HG03521 (cell line): ENCODE measurements at regions not wholly inside any gene's neighbourhood (a gene's known extent, or its start where the extent isn't known, plus 50 kb on each side); places are given as distances from the start of the nearest gene placed in this dataset.

Experiments used
- ATAC-seq: cut with Tn5 transposase; IDR thresholded peaks from one replicate; pipeline ENCODE4 v1.9.1; 2021; ENCODE audit warnings: mild to moderate bottlenecking, moderate library complexity; ENCODE audit not compliant: unreplicated experiment

DNA sequence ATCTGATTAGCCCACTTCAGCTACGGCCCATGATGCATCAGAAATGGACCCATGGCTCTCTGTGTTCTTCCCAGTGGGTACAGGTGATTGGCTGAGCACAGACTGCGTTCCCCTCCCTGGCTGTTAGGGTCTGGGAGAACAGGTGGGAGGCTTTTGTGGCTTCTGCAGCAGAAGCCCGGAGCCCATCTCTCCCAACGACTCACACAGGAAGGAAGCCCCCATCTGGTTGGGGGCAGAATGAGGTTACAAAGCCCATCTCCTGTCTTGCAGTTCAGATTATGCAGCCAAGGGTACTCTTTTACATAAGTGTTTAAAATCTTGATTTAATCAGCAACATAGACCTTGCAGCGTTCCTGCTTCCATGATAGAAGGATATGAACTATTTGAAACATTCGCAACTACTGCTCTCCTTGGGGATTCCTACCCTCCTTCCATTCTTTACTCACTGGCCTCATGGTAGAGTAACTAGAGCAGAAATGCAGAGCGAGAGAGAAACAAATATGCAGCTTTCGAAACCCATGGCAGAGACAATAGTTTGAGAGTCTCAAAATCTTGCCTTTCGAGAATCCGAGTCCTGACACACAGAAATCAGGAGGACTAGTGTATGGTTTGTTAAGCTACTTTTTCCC lies 291.3 kb downstream of the TLE3 start:
- ATAC-seq = no peak

DNA sequence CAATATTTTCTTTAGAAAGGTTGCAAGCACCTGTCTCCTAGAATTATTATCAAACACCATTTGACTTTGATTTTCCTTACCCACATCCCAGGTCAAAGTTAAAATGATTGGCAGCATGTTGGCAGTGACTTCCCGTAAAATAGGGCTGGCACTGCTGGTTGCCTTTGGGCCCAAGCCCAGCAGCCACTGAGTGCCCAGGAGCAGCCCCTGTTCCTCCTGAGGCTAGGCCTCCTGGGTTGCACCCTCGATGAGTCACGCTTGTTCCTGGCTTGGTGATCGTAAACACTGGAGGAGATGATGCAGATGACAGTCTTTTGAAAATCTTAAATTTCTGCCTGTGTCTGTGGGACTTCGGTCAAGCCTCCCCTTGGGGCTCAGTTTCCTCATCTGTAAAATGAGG lies 290.0 kb downstream of the TLE3 start:
- ATAC-seq = no peak

DNA sequence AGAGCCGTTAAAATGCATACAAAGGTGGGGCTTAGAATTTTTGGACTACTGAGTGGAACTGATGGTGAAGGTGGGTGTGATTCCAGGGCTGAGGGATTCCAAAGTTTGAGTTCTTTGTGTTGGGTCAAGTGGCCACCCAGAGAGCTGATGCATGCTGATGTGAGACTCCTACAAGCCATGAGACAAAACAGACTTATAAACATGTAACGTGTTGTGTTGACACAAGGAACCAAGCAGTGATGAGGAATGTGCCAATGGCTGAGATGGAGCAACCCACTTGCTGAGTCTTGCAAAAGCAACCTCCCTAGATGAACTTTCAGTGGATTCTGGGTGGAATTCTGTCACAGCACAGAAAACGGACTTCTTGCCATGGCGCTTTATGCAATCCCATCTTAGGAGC lies 289.0 kb downstream of the TLE3 start:
- ATAC-seq = no peak

DNA sequence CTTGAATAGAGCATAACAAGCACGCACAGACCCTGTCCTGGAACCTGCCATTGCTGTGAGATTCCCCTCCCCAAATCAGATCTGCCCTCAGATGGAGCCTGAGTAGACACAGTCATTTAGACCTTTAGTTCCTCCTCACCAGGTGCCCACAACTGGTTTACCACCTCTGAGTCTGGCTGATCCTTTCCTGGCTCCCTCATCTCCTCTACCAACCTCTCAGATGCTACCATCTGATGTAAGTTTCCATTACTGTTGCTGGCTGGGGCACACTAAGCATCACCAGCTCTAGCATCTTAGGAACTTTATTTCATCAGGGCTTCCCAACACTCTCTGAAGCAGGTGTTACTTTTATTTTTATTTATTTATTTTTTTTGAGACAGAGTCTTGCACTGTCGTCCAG lies 288.3 kb downstream of the TLE3 start:
- no peak for ATAC-seq

DNA sequence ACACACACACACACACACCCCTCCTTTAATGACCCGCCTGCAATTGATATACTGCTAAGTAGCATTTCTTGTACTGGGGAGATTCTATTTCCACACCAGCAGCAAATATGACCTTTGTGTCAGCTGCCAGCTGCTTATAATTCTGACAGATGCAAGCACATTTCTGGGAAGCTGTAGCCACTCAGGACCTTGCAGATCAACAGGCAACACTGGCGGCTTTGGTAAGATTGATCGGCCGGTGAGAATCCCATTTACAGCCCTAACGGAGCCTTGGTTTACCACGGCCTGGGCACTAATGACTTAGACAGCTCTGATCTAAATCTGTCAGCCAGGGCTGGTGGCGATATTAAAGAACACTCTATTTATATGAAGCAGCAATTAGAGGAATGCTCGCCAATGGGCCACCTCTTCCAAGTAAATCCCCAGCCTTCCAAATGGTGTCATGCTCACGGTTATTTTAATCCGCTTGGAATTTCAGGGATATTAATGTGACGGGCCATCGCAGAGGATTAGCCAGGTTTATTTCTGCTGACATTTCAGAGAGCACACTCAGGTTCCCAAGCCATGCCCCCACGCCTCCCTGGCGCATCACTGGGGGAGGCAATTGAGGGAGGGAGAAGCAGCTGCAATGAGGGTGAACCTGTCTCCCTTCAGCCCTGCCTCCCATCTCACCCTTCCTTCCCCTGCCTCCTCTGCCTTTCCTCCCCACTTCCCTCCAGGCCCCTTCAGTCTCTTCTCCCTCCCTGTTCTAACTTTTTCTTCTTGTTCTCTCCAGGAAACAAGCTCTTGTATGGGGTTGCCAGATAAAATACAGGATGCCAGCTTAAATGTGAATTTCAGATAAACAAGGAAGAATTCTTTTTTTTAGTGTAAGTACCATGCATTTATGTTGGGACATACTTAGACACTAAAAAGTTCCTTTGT lies 287.0 kb downstream of the TLE3 start:
- ATAC-seq = no peak

DNA sequence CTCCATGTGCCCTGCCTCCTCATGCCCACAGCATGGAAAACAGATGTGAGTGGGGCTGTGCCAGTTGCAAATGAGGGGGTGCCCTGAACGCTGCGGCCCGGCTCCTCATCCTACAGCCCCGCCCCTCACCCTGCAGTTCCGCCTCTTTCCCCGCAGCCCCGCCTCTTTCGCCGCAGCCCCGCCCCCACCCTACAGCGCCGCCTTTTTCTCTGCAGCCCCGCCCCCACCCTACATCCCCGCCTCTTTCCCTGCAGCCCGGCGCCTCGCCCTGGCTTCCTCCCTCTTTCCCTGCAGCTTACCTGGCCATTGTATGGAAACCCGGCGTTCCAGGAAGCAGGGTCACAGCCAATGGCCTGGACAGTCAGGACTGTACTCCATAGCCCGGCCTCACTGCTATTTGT lies 284.9 kb downstream of the TLE3 start:
- ATAC-seq = no peak

DNA sequence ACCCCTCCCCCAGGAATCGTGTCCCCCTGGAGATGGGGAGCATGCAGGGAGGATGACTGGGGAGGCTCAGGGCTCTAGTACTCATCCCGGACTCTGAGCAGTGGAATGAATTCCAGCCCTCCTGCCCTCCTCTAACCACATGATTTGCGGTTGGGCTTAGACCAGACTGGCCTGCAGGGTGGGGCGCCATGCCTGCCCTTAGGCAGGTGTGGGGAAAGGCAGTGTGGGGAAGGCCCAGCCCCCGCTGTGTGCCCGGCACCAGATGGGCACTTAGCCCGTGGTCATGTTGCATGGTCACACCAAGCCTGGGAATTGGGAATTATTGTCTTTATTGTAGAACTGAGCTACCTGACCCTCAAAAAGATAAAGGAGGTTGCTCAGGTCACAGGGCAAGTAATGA lies 283.8 kb downstream of the TLE3 start:
- no peak for ATAC-seq

DNA sequence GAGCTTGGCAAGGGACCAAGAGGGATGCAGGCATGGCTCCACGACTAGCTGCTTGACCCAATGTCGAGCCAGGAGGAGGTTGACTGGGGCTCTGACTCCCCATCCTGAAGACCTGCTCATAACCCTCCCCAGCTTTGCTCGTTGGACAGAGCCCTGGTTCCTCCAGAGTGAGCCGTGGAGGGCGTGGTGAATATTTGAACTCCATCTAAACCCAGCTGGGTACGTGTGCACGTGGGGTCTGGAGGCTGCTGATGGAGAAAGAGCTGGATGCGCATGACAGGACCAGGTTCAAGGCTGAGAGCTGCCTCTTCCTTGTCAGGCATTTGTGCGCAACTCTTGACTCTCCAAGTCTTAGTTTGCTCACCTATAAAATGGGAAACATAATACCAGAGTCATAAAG lies 282.8 kb downstream of the TLE3 start:
- no peak for ATAC-seq

DNA sequence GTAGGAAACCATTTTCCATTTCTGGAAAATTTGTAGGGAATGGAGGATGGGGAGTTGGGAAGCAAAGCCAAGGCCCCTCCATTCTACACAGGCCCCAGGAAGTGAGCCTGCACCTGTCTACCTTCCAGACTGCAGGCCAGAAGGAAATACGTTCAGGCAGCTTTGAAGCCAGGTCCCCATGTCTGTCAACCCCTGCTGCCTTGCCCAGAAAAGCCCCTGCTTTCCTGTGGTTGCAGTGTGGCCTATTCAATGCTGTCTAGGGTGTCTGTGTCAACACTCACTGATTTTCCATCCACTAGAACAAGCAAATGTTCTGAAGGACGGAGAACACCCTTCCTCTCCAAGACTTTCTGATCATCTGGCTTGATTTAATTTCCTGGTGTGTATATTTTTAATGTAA lies 281.9 kb downstream of the TLE3 start:
- no peak for ATAC-seq

DNA sequence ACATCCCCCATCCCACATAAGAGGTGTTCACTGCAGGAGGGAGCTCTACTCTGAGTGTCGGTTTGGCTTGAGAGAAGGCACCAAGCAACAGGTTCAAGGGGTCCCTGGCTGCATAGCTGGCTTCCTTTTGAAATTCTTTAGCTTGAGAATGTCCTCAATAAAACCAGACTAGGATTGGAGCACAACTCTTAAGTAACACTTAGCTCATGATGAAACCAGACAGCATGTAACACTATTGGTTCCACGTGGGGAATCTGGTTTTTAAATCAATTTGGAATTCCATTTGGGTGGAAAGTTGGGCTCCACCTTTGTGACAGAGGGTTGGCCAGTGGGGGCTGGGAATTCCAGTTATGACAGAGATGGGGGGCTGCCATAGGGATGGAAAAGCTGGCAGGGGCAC lies 281.2 kb downstream of the TLE3 start:
- ATAC-seq = no peak

DNA sequence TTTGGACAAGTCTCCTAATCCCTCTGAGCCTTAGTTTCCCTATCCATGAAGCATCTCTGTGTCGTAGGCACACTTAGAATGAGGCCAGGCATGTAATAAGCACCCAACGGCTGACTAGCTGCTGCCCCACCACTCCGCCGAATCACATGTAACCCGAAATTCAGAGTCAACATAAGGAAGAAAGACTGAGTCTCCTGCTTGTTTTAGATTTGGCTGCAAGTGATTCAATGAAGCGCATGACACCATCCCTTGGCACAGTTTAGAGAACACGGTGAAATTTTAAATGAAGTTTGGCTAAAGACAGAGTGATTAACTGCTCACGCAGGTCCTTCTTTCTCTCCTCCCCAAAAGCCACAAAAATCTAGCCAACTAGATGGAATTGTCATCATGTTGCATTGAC lies 279.2 kb downstream of the TLE3 start:
- no peak for ATAC-seq

DNA sequence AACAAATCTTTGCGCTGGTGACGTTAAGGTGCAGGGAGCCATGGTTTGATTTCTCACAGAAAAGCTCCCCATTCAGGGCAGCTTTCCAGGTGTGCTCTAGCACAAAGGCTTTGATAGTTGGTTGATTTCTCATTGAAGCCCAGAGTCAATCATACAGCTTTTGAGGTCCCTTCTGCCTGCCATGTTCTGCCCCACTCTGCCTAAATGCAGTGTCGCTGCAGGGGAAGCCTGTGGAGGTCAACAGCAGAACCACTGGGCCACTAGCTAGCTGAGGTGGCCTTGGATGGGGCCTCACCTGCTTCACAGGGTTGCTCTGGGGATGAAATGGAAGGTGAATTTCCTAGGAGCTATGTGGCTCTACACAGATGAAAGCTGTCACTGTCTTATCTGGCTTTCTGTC lies 278.3 kb downstream of the TLE3 start:
- ATAC-seq = no peak

DNA sequence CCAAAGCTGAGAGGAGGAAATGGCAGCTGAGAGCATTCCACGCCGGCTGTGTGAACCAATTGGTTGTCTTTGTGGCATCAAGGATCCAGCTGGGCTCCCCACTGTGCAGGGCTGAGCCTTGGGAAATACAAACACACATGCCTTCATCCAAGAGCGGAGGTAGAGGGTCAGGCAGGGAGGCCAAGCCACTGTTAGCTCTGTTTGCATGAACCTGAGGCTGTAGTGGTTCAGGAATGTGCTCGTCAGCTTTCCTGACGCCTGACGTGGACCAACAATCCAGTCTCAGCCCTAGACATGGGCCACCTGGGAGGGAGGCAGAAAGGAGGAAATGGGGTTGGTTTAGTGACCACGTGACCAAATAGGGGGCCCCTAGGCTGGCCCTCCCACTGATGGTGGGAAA lies 276.9 kb downstream of the TLE3 start:
- no peak for ATAC-seq

DNA sequence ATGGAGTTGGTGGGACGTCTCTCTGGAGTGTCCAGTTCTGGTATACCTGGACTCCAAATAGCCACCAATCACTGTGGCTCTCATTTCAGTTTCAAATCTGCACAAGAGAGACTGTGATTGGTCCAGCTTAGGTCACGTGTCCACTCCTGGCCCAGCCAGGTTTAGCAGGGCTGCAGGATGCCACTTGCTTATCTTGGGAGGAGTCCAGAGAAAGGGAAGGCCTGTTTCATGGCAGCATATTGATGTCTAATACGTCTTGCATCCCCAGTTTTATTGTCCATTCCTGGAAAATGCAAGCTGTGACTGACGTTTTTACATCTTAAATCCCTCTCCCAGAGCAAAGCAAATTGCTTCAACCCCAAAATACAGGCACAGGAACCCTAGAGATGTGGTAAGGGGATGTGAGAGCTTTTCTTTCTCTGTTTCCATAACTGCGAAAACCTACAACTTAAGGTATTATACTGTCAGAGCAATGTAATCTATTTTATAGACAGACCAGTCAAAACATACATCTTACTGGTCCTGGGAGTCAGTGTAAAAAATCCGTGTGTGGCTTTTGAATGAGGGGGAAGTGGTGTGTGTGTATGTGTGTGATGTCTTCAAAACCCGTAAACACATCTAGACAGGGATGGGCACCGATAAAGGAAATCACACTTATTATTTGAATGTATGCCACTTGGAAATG lies 274.4 kb downstream of the TLE3 start:
- ATAC-seq = no peak

DNA sequence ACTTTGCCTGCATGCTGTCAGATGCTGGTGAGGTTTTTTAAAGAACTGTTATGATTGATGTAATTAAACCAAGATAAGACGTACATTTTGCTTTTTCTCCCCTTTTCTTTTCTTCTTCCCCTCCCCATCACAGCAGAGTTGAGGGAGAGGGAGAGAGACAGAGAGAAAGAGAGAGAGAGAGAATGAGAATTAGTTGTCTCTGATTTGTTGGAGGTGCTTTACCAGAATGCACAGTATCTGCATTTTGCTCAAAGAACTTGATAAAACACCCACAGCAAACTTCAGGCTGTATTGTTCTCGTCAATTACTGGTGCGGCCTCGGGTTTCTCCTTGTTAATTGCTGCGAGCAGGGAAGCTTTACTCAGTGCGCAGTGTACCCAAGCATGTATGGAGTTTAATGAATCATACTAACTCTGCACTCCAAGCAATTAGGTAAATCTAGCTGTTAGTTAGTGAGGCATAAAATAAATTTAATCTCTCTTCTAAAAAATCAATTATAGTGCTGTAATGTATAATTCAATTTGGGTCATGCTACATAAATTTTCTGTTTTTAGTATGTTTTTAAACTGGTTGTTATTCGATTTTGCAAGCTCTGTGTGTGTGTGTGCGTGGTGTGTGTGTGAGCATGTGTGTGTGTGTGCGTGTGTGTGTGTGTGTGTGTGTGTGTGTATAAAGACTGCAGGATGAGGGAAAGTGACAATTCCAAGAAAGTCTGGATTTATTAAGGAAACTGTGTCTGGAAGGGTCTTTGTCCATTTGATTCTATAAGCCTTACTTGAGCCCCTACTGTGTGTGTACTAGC lies 273.4 kb downstream of the TLE3 start:
- no peak for ATAC-seq

DNA sequence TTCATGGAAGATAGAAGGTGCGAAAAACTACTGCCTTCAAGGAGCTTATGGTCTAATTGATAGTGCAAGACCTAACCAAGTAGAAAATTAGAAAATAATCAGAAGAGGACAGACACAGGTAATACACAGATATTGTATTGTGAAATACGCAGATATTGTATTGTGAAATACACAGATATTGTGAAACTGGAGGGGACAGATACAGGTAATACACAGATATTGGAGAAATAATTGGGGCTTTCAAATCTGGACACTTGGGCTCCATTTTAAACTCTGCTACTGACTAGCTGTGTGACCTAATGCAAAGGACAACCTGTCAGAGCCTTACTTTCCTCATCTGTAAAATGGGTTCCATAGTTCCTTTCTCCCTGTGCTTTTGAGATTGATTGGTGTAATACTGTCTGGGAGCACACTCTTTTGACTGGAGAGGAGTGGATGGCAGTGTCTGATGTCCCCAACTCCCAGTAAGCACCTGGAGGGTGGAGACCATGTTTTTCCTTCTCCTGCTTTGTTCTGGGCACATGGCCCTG lies 272.8 kb downstream of the TLE3 start:
- ATAC-seq = no peak

DNA sequence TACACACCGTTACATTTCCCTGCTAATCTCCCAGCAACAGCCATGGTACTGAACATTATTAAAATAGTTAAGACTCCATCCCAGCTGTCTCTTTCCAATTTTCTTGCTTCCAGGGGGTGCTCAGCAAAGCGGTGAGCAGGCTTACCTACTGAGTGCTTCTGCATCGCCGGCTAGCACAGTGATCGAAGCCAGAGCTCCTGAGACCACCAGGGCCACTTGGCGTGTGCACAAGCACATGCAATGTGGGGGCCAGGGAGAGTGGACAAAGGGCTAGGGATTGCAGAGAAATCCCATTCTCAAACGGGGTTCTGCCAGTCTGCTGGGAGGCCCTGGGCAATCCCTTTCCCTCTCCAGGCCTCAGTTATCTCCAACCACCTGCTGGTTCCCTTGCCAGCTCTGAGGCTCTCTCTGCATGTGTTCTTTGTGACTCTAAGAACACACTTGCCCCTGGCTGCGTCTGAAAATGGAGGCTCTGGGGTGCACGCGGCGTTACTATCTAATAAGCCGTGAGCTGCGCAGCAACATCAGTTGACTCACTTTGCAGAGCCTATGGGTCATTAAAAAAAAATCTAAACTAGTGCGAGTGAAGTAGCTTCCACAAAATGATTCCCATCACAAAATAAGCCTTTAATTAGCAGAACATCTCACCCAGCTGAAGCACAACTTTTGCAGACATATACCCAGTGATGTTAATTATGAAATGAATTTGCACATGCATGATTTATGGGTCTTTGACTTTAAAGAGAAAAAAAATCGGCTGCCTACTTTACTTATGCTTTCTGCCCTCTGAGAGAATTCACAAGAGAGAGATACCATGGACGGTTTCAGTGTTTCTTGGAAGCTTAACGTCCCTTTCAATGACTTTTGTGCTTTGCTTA lies 271.5 kb downstream of the TLE3 start:
- no peak for ATAC-seq

DNA sequence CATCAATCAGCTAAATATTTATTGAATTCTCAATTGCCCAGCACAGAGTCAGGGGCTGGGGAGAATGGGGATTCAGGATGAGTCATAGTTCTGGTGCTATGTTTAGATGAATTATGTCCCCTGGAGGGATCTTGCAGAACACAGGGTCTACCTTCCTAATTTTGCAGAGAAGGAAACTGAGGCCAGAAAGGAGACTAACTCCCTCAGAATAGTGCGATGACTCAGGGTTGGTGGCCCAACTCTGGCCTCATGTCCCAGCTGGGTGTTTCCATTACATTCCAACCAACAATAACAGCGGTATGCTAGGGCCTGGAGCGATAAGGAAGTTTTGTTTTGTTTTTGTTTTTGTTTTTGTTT lies 270.9 kb downstream of the TLE3 start:
- ATAC-seq = no peak

DNA sequence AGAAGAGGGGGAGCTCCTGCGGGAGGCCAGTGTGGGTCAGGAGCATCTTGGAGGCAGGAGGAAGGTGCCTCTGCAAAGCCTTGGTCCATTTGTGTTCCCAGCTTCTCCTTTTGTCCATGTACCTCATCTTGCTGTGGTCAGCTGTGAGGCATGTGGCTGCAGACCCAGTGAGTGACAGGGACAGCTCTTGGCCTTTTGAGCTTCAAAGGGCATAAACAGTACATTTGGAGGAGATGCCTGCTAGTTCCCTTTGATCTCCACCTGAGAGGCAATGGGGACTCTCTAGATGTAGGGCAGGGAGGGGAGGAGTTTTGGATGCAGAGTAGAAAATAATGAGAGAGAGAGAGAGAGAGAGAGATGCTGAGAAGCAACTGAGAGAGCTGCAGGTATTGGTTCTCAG lies 270.0 kb downstream of the TLE3 start:
- ATAC-seq = no peak

DNA sequence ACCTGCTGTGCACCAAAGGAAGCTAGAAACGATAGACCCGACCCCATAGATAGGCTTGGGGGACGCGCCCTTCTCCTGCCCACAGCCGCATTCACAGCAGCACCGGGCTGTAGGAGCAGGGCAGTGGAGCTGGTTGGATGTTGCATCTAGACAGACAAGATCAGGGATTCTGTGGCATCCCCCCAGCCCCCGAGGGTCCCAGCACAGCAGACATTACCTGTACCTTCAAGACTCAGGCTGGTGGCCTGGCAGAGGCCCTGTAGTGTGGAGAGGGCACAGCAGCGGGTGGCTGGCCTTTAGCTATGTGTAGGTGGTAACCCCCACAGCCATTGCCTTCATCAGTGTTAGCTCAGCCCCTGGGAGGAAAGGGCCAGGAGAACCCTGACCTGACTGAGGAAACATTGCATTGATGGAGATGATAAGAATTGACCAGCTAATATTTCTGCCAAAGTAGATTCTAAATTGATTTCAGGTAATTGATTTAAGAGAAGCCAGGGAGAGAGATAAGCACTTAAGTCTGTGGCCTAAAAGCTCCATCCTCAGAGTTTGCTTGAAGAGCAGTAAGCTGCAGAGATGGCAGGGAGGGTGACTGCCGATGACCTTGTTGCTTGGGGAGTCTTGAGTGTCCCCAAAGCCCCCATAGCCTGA lies 269.4 kb downstream of the TLE3 start:
- no peak for ATAC-seq
